Dermis blood vessel endothelial cell (primary cell): ENCODE measurements at regions not wholly inside any gene's neighbourhood (a gene's known extent, or its start where the extent isn't known, plus 50 kb on each side); places are given as distances from the start of the nearest gene placed in this dataset.

ENCODE experiments used
- DNase-seq: peaks from one replicate; pipeline ENCODE4 v3.0.0; 2010

GRCh38 chr2:144683107-144683753 lies 163.3 kb upstream of the ZEB2 start:
- no peak for DNase-seq

- no peak for DNase-seq
Observed at GRCh38 chr2:144682248-144682647, 162.3 kb upstream of the ZEB2 start.

GRCh38 chr2:144681389-144681788 lies 161.5 kb upstream of the ZEB2 start:
- DNase-seq = no peak

- DNase-seq = no peak
Observed at GRCh38 chr2:144679942-144680341, 160.0 kb upstream of the ZEB2 start.

- DNase-seq = no peak
Observed at GRCh38 chr2:144678736-144679135, 158.8 kb upstream of the ZEB2 start.

- no peak for DNase-seq
Observed at GRCh38 chr2:144675731-144676130, 155.8 kb upstream of the ZEB2 start.

GRCh38 chr2:144675331-144675730 lies 155.4 kb upstream of the ZEB2 start:
- no peak for DNase-seq

GRCh38 chr2:144674071-144674470 lies 154.2 kb upstream of the ZEB2 start:
- no peak for DNase-seq

- no peak for DNase-seq
Observed at GRCh38 chr2:144673456-144673855, 153.5 kb upstream of the ZEB2 start.

GRCh38 chr2:144671695-144672455 lies 152.0 kb upstream of the ZEB2 start:
- DNase-seq = no peak

- DNase-seq = no peak
Observed at GRCh38 chr2:144670738-144671137, 150.8 kb upstream of the ZEB2 start.

- no peak for DNase-seq
Observed at GRCh38 chr2:144670080-144670479, 150.2 kb upstream of the ZEB2 start.

GRCh38 chr2:144669196-144669987 lies 149.5 kb upstream of the ZEB2 start:
- no peak for DNase-seq

- DNase-seq = no peak
Observed at GRCh38 chr2:144668493-144669110, 148.7 kb upstream of the ZEB2 start.

GRCh38 chr2:144666032-144666431 lies 146.1 kb upstream of the ZEB2 start:
- no peak for DNase-seq

- DNase-seq = no peak
Observed at GRCh38 chr2:144663207-144663606, 143.3 kb upstream of the ZEB2 start.

- DNase-seq = no peak
Observed at GRCh38 chr2:144660518-144661316, 140.8 kb upstream of the ZEB2 start.

GRCh38 chr2:144659731-144660275 lies 139.9 kb upstream of the ZEB2 start:
- no peak for DNase-seq

- no peak for DNase-seq
Observed at GRCh38 chr2:144654523-144654922, 134.6 kb upstream of the ZEB2 start.

- no peak for DNase-seq
Observed at GRCh38 chr2:144650907-144651306, 131.0 kb upstream of the ZEB2 start.

GRCh38 chr2:144648837-144649465 lies 129.0 kb upstream of the ZEB2 start:
- no peak for DNase-seq
